Lower leg skin (tissue), 4 donors: ENCODE measurements at regions not wholly inside any gene's neighbourhood (a gene's known extent, or its start where the extent isn't known, plus 50 kb on each side); places are given as distances from the start of the nearest gene placed in this dataset.

Source experiments
- DNase-seq, 2 donors: peaks; one replicate each; pipeline ENCODE4 v3.0.0-alpha.2; 2019; ENCODE audit warnings: low spot score in 2 of 2
- H3K4me3 ChIP-seq: fragments of 200-600 bp; sonication (generic); 2 replicates; pipeline ENCODE4 v1.5.1; 2017; ENCODE audit warnings: mild to moderate bottlenecking, low read depth; ENCODE audit not compliant: poor library complexity, severe bottlenecking
- CTCF ChIP-seq, 3 donors: fragments of 450-650 bp; IDR thresholded peaks; one replicate each; pipeline ENCODE4 v1.5.1; 2016; ENCODE audit warnings: antibody characterized with exemption in 3 of 3, mild to moderate bottlenecking in 3 of 3, moderate library complexity in 2 of 3
- POLR2A ChIP-seq, 2 donors: fragments of 450-650 bp; IDR thresholded peaks; one replicate each; pipeline ENCODE4 v1.6.1; 2016 to 2017; ENCODE audit warnings: antibody characterized with exemption in 2 of 2, mild to moderate bottlenecking in 1 of 2, moderate library complexity in 1 of 2
- whole genome bisulfite sequencing, 2 donors: methylation state at CpG; one replicate each; pipeline ENCODE4 v1.1.5; 2018; 5-methylcytosine and 5-hydroxymethylcytosine counted together
- intact Hi-C: fragments of 100-400 bp; cut with DNase I; formaldehyde crosslinking; loops from one replicate; pipeline ENCODE4 v1.15.0; 2023; ENCODE audit warnings: low total_unique reads

DNA sequence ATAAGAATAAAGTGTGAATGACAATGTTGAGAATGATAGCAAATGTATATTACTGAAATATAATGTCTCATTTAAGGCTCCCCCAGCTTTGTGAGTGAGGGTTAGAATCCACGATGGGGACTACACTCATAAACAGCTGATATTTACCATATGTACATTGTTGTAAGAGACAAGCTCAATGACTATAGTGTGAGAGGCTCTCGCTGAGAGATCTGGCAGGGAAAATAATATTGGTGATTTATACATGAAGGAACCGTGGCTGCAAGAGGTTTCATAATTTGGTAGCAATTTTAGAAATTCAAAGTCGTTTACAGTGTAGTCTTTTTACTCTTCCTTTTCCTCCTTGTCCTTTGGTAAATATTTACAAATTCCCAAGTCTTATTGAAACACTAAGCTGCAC is 342.2 kb upstream of the AKR1E2 start:
- no peak for TF ChIP-seq POLR2A (IDR thresholded peaks at IDR 0.05)
- no peak for TF ChIP-seq CTCF (IDR thresholded peaks at IDR 0.05)
- intact Hi-C loops: no loop called here
- WGBS, 2 donors: 63 to 75% methylated on average over 4 of the region's 4 CpGs
- DNase-seq: no peak
- no peak overlapping the region for H3K4me3 ChIP-seq

DNA sequence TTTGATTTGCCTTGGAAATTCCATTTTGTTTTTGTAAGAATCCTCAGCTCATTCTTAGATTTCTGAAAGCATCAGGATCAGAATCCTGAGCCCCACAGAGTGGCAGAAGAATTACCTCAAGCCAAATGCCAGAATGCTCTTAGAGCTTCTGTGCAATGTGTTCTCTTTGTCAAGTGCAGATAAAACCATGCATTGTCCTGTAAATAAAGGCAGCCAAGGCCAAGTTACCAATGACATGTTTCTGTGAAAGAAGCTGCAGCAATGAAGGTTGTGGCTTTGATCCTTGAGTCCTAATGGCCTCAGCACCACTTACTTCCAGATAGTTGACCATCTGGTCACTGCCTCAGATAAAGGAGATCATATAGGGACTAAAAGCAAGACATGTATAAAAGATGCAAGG is 343.3 kb upstream of the AKR1E2 start:
- intact Hi-C loops: no loop called here
- H3K4me3 ChIP-seq: no peak overlapping the region
- DNase-seq: no peak
- TF ChIP-seq CTCF (IDR thresholded peaks at IDR 0.05): no peak
- no peak for TF ChIP-seq POLR2A (IDR thresholded peaks at IDR 0.05)

DNA sequence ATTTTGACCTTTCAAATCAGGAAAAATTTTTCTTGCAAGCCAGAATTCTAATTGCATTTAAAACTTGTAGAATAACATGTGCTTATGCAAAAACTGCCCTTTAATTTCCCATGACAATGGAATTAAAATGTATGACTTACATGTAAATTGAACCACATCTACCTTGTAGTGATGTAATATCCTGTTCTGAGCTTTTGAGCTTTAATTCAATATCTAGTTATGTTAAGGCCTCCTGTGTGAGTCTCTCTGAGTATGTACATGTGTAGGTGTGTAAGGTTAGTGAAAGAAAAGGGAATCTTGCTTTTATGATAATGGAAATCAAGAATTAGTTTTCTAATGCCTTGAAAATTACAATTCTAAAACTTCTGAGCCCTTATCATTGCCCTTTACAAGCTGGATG is 344.8 kb upstream of the AKR1E2 start:
- TF ChIP-seq POLR2A (IDR thresholded peaks at IDR 0.05) (no peak), CTCF (IDR thresholded peaks at IDR 0.05) (no peak)
- intact Hi-C loops: no loop called here
- no peak for DNase-seq
- no peak overlapping the region for H3K4me3 ChIP-seq

- no peak overlapping the region for H3K4me3 ChIP-seq
- no peak for DNase-seq
- WGBS, 2 donors: 69 to 76% methylated on average over 5 of the region's 5 CpGs
- no peak for TF ChIP-seq CTCF (IDR thresholded peaks at IDR 0.05)
- no peak for TF ChIP-seq POLR2A (IDR thresholded peaks at IDR 0.05)
- intact Hi-C loops: no loop called here
Measured at GRCh38 chr10:4479342-4479741, 346.7 kb upstream of the AKR1E2 start.

- WGBS, 2 donors: 86 to 87% methylated on average over 4 of the region's 4 CpGs
- no peak for DNase-seq
- intact Hi-C loops: no loop called here
Measured at GRCh38 chr10:4477664-4478063, 348.3 kb upstream of the AKR1E2 start.

More at GRCh38 chr10:4477664-4478063, 348.3 kb upstream of the AKR1E2 start:
- TF ChIP-seq CTCF (IDR thresholded peaks at IDR 0.05): no peak
- no peak for TF ChIP-seq POLR2A (IDR thresholded peaks at IDR 0.05)
- no peak overlapping the region for H3K4me3 ChIP-seq
